ENCODE measurements at regions not wholly inside any gene's neighbourhood (a gene's known extent, or its start where the extent isn't known, plus 50 kb on each side); places are given as distances from the start of the nearest gene placed in this dataset.
"Not testable (repeated sequence)": the region's sequence is repeated elsewhere in the genome, so short reads cannot be mapped to it uniquely, and the experiment has no call there.

DNA sequence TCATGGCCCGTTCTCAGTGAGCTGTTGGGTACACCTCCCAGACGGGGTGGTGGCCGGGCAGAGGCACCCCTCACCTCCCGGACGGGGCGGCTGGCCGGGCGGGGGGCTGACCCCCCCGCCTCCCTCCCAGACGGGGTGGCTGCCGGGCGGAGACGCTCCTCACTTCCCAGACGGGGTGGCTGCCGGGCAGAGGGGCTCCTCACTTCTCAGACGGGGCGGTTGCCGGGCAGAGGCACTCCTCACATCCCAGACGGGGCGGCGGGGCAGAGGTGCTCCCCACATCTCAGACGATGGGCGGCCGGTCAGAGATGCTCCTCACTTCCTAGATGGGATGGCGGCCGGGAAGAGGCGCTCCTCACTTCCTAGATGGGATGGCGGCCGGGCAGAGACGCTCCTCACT is 129.7 kb upstream of the DAAM1 start:
- TF ChIP-seq, protein P1, sequence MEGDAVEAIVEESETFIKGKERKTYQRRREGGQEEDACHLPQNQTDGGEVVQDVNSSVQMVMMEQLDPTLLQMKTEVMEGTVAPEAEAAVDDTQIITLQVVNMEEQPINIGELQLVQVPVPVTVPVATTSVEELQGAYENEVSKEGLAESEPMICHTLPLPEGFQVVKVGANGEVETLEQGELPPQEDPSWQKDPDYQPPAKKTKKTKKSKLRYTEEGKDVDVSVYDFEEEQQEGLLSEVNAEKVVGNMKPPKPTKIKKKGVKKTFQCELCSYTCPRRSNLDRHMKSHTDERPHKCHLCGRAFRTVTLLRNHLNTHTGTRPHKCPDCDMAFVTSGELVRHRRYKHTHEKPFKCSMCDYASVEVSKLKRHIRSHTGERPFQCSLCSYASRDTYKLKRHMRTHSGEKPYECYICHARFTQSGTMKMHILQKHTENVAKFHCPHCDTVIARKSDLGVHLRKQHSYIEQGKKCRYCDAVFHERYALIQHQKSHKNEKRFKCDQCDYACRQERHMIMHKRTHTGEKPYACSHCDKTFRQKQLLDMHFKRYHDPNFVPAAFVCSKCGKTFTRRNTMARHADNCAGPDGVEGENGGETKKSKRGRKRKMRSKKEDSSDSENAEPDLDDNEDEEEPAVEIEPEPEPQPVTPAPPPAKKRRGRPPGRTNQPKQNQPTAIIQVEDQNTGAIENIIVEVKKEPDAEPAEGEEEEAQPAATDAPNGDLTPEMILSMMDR (IDR thresholded peaks at IDR 0.05 in 4 of 5, conservative IDR thresholded peaks at IDR 0.05 in 1 of 5): not testable (repeated sequence)
- not testable (repeated sequence) for TF ChIP-seq POLR2A (IDR thresholded peaks at IDR 0.05)

All from gastrocnemius medialis (tissue), 4 donors.